Choroid plexus epithelial cell (primary cell): ENCODE measurements at regions not wholly inside any gene's neighbourhood (a gene's known extent, or its start where the extent isn't known, plus 50 kb on each side); places are given as distances from the start of the nearest gene placed in this dataset.
A peak's percentile ranks its signal among the peaks of the same experiment; 100 is the strongest.

Experiments
- DNase-seq: peaks from one replicate; pipeline ENCODE4 v3.0.0-alpha.2; 2010; ENCODE audit warnings: low read depth
- H3K4me3 ChIP-seq: 2 replicates; pipeline ENCODE4 v1.5.1; 2011; ENCODE audit warnings: low read depth, mild to moderate bottlenecking, control low read depth, low read length, moderate library complexity
- TF ChIP-seq, protein P1 (sequence below): conservative IDR thresholded peaks from 2 replicates; pipeline ENCODE4 v1.5.1; 2011; ENCODE audit warnings: low read depth, mild to moderate bottlenecking, control low read depth, inconsistent platforms, low read length, moderate library complexity

DNA sequence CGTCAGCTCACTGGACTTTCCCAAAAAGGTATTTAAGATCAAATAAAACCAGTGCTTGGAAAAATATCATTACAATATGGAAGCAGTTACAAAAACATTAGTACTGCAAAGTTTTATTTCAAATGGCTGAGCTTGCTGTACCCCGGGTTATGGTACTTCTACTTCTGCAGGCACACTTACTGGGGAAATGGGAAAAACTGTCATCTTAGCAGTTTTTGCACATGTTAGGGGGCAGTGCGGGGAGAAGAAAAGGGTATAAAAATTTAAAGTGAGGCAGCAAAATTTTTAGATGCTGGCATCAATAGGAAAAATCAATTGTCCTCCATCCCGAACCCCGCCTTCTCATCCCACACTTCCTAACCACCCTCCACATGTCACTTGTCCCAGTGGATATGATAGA lies 133.4 kb downstream of the ATG4C start:
- H3K4me3 ChIP-seq, result no peak overlapping the region
- no peak for DNase-seq
- TF ChIP-seq, protein P1, sequence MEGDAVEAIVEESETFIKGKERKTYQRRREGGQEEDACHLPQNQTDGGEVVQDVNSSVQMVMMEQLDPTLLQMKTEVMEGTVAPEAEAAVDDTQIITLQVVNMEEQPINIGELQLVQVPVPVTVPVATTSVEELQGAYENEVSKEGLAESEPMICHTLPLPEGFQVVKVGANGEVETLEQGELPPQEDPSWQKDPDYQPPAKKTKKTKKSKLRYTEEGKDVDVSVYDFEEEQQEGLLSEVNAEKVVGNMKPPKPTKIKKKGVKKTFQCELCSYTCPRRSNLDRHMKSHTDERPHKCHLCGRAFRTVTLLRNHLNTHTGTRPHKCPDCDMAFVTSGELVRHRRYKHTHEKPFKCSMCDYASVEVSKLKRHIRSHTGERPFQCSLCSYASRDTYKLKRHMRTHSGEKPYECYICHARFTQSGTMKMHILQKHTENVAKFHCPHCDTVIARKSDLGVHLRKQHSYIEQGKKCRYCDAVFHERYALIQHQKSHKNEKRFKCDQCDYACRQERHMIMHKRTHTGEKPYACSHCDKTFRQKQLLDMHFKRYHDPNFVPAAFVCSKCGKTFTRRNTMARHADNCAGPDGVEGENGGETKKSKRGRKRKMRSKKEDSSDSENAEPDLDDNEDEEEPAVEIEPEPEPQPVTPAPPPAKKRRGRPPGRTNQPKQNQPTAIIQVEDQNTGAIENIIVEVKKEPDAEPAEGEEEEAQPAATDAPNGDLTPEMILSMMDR, result no peak

DNA sequence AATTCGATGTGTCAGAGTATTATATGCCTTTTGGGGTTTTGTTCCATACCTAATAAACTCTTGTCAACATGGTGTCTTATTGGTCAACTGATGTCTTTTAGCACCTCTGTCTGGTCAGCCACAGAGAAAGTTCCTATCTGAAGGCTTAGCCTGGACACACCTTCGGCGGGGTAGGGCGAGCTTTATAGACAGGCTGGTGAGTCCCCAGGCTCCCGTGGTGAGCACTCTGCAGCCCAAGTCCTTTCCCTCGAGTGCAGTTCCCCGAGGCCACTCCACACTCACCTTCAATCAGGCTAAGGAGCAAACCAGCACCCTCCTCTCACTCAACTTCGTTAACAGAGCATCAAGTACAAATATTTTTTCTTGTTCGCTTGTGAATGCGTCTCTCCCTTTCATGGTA lies 133.9 kb downstream of the ATG4C start:
- DNase-seq, result no peak
- no peak overlapping the region for H3K4me3 ChIP-seq
- TF ChIP-seq, protein P1, result no peak

DNA sequence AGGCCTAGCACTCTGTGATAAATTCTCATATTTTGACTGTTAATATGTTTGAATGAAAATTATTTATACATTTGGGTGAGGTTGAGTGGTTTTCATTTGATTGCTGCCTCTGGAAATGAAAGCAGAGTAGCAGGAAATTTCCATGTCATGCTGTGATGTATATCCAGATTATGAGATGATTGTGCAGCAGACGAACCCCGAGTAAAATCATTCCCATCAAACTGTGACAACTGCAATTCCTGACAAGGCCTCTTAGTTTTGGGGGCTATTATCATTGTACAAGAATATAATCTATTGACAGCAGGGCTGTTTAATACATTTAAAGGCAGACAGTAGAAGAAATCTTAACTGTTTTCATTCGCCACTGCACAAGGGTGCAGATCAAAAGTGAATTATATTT lies 134.8 kb downstream of the ATG4C start:
- TF ChIP-seq, protein P1, result no peak
- no peak overlapping the region for H3K4me3 ChIP-seq
- DNase-seq, result no peak

DNA sequence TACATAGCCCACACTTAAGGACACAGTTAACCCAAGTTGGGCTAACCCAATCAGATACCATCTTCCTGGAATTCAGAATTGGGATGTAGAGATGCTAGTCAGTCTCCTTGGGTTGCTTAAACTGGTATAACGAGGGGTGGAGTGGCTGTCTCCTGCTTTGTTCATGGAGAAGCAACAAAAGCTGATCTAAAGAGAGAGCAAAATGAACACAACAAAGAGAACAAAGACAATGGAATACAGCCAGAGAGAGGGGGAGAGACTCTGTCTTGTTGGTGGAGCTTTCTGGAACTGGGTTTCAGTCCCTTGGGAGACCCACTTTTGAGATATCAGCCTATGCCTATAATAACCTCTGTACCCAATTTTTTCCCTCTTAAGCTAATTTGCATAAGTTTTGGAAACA lies 138.1 kb downstream of the ATG4C start:
- TF ChIP-seq, protein P1, result no peak
- H3K4me3 ChIP-seq, result no peak overlapping the region
- DNase-seq, result no peak

DNA sequence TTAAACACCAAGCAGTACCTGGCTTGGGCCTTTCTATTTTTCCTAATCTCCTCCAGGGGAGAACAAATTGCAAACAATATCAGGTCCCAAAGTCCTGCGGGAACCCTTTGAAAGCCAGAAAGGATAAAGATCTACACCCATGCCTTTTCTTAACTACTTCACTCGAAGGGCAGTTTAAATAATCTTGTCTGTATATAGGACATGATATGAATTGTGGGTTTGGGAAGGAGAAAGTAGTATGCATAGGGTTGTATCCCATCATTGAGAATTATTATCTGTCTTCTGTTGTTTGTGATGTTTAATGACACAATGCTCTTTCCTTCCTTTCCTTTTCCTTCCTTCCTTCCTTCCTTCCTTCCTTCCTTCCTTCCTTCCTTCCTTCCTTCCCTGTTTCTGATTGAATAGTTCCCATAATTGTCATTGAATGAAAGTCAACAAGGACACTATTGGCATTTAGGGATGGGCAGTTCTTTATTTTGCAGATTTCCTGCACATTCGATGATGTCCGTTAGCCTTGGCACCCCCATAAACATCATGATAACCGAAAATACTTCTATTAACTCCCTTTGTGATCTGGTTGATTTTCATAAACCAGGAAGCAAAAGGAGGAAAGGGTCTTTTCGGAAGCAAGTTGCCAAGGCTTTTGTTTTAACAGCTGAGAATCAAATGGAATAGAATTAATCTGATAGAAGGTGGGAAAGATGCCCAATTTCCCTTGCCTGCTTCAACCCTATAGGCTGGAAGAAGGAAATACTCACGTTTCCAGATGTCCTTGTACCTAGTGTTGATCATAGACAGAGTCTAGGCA lies 141.3 kb downstream of the ATG4C start:
- TF ChIP-seq, protein P1, result no peak
- no peak overlapping the region for H3K4me3 ChIP-seq
- DNase-seq, result no peak

DNA sequence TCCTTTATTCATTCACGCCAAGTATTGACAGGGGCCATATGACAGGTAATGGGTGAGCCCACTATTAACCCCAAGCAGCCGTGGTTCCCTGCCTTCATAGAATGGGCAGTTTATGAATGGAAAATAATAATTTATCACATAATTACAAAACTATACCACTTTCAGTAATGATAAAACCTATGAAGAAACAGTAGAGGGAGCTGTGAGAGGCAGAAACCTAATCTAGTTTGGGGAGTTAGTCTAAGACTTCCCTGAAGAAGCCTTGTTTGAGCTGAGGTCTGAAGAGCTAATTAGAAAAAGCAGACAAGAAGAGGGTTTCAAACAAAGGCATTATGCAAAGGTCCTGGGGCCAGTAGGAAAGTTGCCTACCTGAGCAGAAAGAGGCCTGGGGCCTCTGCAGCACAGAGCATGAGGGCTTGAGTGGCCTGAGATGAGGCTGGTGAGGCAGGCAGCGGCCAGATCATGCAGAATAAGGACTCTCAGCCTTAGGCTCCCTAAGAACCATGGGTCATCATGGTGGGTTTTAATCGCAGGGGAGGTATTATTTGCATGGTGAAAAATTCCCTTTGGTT lies 142.8 kb downstream of the ATG4C start:
- TF ChIP-seq, protein P1, result peak; percentile 38
- peak; percentile 11 for DNase-seq
- no peak overlapping the region for H3K4me3 ChIP-seq

DNA sequence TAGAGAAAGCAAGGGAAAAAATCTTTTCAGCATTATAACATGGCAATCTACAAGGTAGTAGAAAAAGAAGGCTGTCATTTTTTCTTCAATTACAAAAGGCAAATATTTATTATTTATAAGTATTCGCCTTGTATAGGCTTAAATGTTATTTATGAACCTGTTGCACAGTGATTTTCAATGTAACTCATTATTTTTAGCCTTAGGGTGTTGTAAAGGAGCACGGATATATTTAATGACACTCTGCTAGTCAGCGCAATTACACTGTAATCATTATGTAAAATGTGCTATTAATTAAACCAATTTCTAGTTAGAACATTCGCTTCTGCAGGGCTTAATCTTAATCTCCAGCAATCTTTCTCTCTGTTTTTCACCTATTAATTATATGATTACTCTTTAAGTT lies 145.0 kb downstream of the ATG4C start:
- TF ChIP-seq, protein P1, result no peak
- no peak for DNase-seq
- no peak overlapping the region for H3K4me3 ChIP-seq
